ENCODE measurements at regions not wholly inside any gene's neighbourhood (a gene's known extent, or its start where the extent isn't known, plus 50 kb on each side); places are given as distances from the start of the nearest gene placed in this dataset.

DNA sequence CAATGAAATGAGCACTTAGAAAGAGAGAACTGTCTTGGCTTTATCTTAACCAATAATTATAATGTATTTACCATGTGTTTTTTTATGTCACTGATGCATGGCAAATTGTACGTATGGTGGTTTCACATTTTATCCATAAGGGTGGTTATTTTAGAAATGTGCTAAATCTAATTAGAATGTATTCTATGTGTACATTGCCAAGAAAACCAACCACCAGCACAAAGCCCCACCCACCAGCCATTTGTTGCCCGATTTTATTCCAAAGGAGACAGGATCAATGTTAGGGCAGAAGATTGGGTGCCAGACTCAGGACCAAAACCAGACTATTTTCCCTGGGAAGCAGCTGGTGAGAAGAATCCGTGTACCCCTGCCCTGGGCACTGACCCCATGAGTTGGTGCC is 63.0 kb upstream of the SOX1 start:
- no peaks in the 10 kb centered on the region for H3K9me3 Mint-ChIP-seq
- TF ChIP-seq, protein P1, sequence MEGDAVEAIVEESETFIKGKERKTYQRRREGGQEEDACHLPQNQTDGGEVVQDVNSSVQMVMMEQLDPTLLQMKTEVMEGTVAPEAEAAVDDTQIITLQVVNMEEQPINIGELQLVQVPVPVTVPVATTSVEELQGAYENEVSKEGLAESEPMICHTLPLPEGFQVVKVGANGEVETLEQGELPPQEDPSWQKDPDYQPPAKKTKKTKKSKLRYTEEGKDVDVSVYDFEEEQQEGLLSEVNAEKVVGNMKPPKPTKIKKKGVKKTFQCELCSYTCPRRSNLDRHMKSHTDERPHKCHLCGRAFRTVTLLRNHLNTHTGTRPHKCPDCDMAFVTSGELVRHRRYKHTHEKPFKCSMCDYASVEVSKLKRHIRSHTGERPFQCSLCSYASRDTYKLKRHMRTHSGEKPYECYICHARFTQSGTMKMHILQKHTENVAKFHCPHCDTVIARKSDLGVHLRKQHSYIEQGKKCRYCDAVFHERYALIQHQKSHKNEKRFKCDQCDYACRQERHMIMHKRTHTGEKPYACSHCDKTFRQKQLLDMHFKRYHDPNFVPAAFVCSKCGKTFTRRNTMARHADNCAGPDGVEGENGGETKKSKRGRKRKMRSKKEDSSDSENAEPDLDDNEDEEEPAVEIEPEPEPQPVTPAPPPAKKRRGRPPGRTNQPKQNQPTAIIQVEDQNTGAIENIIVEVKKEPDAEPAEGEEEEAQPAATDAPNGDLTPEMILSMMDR (conservative IDR thresholded peaks at IDR 0.05), result no peak
- H3K27ac Mint-ChIP-seq, result no peak overlapping the region
- no peaks in the 10 kb centered on the region for H3K4me1 Mint-ChIP-seq (ENCODE audit: unreplicated experiment)
- no peak overlapping the region for H3K4me3 Mint-ChIP-seq
- DNase-seq (ENCODE audit: extremely low spot score, unreplicated experiment), result no peak
- H3K36me3 Mint-ChIP-seq, result no peaks in the 10 kb centered on the region
- peaks cover 50% of the 10 kb centered on the region for H3K27me3 Mint-ChIP-seq

DNA sequence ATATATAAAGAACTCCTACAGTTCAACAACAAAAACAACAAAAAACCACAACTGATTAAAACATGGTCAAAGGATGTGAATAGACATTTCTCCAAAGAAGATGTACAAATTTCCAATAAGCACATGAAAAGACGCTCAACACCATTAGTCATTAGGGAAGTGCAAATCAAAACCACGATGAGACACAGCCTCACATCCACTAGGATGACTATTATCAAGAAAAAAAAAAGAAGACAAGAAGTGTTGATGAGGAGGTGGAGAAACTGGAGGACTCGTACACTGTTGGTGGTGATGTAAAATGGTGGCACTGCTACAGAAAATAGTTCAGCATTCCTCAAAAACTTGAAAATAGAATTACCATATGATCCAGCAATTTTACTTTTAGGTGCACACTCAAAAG is 61.0 kb upstream of the SOX1 start:
- Mint-ChIP-seq H3K9me3 (no peaks in the 10 kb centered on the region), H3K36me3 (no peaks in the 10 kb centered on the region), H3K4me1 (ENCODE audit: unreplicated experiment) (no peaks in the 10 kb centered on the region), H3K27ac (no peak overlapping the region), H3K4me3 (no peak overlapping the region), H3K27me3 (peaks cover 45% of the 10 kb centered on the region)
- TF ChIP-seq, protein P1 (conservative IDR thresholded peaks at IDR 0.05), result no peak
- DNase-seq (ENCODE audit: extremely low spot score, unreplicated experiment), result no peak

DNA sequence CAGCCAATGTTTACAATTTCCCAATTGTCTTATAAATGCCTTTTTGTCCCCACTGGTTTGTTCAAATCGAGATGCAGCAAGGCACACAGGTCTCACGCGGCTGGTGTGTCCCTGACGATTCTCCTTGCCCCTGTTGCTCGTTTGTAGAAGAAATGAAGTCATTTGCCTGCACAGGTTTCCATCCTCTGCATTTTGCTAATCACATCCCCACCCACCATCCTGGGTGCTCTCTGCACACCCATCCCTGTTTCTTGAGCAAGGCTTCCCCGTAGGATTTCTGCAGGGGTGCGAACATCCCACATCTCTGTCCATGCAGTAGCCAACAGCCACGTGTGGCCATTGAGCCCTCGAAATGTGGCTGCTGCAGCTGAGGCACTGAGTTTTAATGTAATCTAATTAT is 59.8 kb upstream of the SOX1 start:
- TF ChIP-seq, protein P1 (conservative IDR thresholded peaks at IDR 0.05), result no peak
- H3K9me3 Mint-ChIP-seq, result no peaks in the 10 kb centered on the region
- DNase-seq (ENCODE audit: extremely low spot score, unreplicated experiment), result no peak
- H3K4me3 Mint-ChIP-seq, result no peak overlapping the region
- peaks cover 45% of the 10 kb centered on the region for H3K27me3 Mint-ChIP-seq
- H3K4me1 Mint-ChIP-seq (ENCODE audit: unreplicated experiment), result no peaks in the 10 kb centered on the region
- H3K27ac Mint-ChIP-seq, result no peak overlapping the region
- H3K36me3 Mint-ChIP-seq, result no peaks in the 10 kb centered on the region

DNA sequence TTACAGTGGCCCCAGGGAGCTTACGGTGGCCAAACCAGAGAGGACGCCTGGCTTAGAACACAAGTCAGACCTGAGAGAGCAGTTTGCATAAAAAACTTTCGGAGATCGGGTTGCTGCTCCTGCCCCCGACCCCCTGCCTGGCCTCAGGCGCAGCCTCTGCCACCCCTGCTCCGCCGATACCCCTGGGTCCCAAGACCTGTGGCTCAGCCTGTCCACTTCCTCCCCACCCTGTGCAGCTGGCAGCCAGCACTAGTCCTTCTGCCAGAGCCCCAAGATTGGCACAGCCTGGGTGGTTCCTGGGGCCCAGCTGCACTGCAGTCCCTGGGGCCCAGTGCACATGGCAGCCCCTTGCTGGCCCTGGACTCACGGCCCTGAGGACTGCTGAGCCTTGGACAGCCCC is 56.2 kb upstream of the SOX1 start:
- Mint-ChIP-seq H3K4me1 (ENCODE audit: unreplicated experiment) (no peaks in the 10 kb centered on the region), H3K27me3 (peaks cover 25% of the 10 kb centered on the region), H3K4me3 (no peak overlapping the region), H3K27ac (no peak overlapping the region), H3K9me3 (no peaks in the 10 kb centered on the region), H3K36me3 (no peaks in the 10 kb centered on the region)
- no peak for DNase-seq (ENCODE audit: extremely low spot score, unreplicated experiment)
- TF ChIP-seq, protein P1 (conservative IDR thresholded peaks at IDR 0.05), result no peak

DNA sequence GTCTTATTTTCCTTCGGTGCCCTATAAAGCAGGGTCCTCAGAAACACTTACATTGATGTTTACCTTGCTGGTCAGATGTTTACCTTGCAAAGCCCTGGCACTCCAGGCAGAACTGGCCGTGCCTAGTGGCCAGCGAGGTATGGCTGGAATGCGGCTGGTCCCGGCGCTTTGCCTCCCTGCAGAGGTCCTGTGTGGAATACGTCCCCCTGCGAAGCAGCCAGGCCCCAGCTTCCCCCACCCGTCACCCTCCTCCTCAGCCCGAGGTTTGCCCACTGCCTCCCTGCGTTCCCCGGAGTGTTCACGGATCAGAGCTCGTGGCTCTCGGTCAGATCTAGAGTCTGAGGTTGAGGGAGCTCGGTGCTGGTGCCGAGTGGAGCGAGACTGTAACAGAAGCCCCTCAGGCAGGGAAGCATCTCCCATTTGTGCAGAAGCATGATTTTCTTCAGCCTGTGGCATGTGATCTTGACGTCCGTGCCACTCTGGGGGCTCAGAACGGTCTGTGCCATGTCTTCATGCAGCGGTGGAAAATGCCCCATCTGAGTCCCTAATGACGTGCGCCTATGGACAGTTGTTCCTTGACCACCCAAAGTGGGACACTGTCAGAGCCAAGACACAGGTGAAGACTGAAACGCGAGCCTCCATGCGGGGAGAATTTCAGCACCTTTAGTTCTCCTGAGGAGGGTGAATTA is 54.8 kb upstream of the SOX1 start:
- H3K27ac Mint-ChIP-seq, result no peak overlapping the region
- H3K9me3 Mint-ChIP-seq, result no peaks in the 10 kb centered on the region
- TF ChIP-seq, protein P1 (conservative IDR thresholded peaks at IDR 0.05), result no peak
- no peak overlapping the region for H3K4me3 Mint-ChIP-seq
- DNase-seq (ENCODE audit: extremely low spot score, unreplicated experiment), result no peak
- peaks cover 22% of the 10 kb centered on the region for H3K27me3 Mint-ChIP-seq
- no peaks in the 10 kb centered on the region for H3K4me1 Mint-ChIP-seq (ENCODE audit: unreplicated experiment)
- no peaks in the 10 kb centered on the region for H3K36me3 Mint-ChIP-seq

DNA sequence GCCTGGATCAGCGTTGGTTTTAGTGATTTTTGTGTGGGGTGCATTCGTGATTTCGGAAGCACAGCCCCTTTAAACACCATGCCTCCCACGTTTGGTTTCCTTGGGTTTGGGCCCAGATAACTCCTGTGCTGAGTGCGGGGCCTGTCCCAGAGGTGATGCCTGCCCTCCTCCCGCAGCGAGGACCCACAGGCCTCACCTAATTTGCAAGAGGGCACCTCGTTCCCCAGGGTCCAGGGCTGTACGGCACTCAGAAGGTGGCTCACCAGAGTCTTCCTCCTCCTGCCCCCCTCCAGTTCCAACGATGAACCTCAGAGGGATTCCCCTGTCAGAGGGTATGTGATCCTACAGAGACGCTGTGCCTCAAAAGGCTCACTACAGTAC is 54.3 kb upstream of the SOX1 start:
- Mint-ChIP-seq H3K27ac (no peak overlapping the region), H3K9me3 (no peaks in the 10 kb centered on the region), H3K4me3 (no peak overlapping the region), H3K27me3 (peaks cover 27% of the 10 kb centered on the region), H3K4me1 (ENCODE audit: unreplicated experiment) (no peaks in the 10 kb centered on the region), H3K36me3 (no peaks in the 10 kb centered on the region)
- TF ChIP-seq, protein P1 (conservative IDR thresholded peaks at IDR 0.05), result no peak
- no peak for DNase-seq (ENCODE audit: extremely low spot score, unreplicated experiment)
